AG04450 (cell line): ENCODE measurements at regions not wholly inside any gene's neighbourhood (a gene's known extent, or its start where the extent isn't known, plus 50 kb on each side); places are given as distances from the start of the nearest gene placed in this dataset.

Experiments used
- CTCF ChIA-PET: fragments of 300-600, 350-600 bp; formaldehyde crosslinking; extraction: SDS; loops from one replicate; lab custom pipeline; 2022; ENCODE audit warnings: antibody characterized with exemption, inconsistent platforms; lab: Charles Lee
- POLR2A ChIA-PET: fragments of 350-600 bp; formaldehyde crosslinking; extraction: SDS; loops from one replicate; lab custom pipeline; 2021; ENCODE audit warnings: antibody characterized with exemption, inconsistent platforms; lab: Yijun Ruan, JAX
- DNase-seq: peaks from one replicate; pipeline ENCODE4 v3.0.0-alpha.2; 2011; ENCODE audit warnings: low read depth, low spot score
- H3K27ac ChIP-seq: one replicate; pipeline ENCODE4 v1.5.1; 2012; ENCODE audit warnings: low read depth, low read length, control low read depth
- H3K27me3 ChIP-seq: one replicate; pipeline ENCODE4 v1.6.0; 2012; ENCODE audit warnings: low read length; ENCODE audit not compliant: control insufficient read depth, insufficient read depth
- H3K4me3 ChIP-seq: 2 replicates; pipeline ENCODE4 v1.5.1; 2011; ENCODE audit warnings: mild to moderate bottlenecking, low read depth, low read length, control low read depth
- H3K9me3 ChIP-seq: 2 replicates; pipeline ENCODE4 v1.5.1; 2012; ENCODE audit warnings: low read length; ENCODE audit not compliant: control insufficient read depth, insufficient read depth
- CTCF ChIP-seq: IDR thresholded peaks from 2 replicates; pipeline ENCODE4 v1.5.1; 2011; ENCODE audit warnings: low read depth, low read length, control low read depth, inconsistent platforms

DNA sequence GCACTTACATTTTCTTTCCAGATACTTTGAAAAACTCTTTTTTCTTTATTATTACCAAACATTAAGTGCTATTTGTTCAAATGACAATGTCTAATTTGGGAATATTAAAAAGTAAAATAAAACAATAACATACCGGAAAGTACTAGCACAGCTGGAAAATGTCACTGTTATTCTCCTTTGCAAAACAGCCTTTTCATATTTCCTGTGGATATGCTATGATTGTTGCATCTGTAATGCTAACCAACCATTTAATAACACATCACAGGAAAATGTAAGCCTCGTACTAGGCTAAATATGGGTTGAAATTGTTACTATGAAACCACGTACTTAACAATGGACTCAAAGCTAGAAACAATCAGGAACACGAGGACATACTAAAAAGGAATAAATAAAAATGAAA, 298.1 kb downstream of the CBLN2 start:
- Histone ChIP-seq H3K4me3 (no peak overlapping the region), H3K27ac (no peak overlapping the region), H3K9me3 (peaks cover 5% of the 10 kb centered on the region), H3K27me3 (no peaks in the 10 kb centered on the region)
- TF ChIP-seq CTCF: no peak
- ChIA-PET CTCF (no interaction called here), POLR2A (no interaction called here)
- DNase-seq: no peak

DNA sequence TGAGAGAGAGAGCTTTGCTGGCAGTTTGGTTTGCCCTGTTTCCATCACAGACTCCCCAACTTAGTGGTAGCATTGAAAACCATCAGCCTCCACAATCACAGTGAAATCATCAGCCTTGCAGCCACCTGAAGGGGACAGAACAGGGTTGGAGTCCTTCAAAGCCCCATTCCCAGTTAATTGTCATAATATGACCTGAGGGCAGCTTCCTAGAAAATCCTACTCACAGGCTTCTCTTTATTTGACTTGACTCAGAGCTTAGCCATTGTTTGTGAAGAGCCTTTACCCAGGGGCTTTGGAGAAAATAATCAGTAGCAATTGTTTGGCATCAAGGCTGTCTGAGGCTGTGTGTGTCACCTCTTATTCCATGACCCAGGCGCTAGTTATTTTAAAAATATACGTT, 308.7 kb downstream of the CBLN2 start:
- DNase-seq: no peak
- H3K27ac ChIP-seq: no peak overlapping the region
- peaks cover 4% of the 10 kb centered on the region; the same call in 1 of the 2 replicates for H3K9me3 ChIP-seq
- no peaks in the 10 kb centered on the region for H3K27me3 ChIP-seq
- TF ChIP-seq CTCF: no peak
- ChIA-PET CTCF (no interaction called here), POLR2A (no interaction called here)
- no peak overlapping the region for H3K4me3 ChIP-seq

DNA sequence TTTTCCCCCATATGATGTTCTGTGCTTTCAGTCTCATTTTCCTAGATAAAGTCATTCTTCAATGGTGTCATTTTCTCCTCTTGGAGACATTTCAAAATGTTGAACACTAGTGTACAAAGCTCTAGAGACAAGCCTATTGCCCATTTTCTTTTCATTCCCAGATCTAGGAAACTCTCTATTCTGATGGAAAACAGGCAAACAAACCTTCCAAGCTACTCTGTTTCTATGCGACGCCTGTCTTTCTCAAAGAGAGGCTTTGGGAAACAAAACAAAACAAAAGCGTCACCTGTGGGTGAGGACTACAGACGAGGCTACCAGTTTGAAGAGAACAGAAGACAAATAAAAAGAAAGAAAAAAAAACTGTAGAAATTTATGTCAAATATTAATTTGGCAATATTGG, 311.0 kb downstream of the CBLN2 start:
- DNase-seq: no peak
- Histone ChIP-seq H3K9me3 (peaks cover 8% of the 10 kb centered on the region), H3K27me3 (no peaks in the 10 kb centered on the region), H3K27ac (no peak overlapping the region), H3K4me3 (no peak overlapping the region)
- ChIA-PET CTCF (interaction anchor here (0.7 kb wide), 1 partner anchor 46 kb away, joined by 3 read pairs; no protein-coding TSS in a partner anchor), POLR2A (no interaction called here)
- TF ChIP-seq CTCF: no peak

GRCh38 chr18:72232644-72233043, 311.5 kb downstream of the CBLN2 start:
- H3K9me3 ChIP-seq: peaks cover 8% of the 10 kb centered on the region
- POLR2A ChIA-PET: no interaction called here
- no peak for TF ChIP-seq CTCF
- DNase-seq: no peak
- CTCF ChIA-PET: no interaction called here
- no peak overlapping the region for H3K27ac ChIP-seq
- no peak overlapping the region for H3K4me3 ChIP-seq
- H3K27me3 ChIP-seq: no peaks in the 10 kb centered on the region

- TF ChIP-seq CTCF: no peak
- DNase-seq: no peak
- Histone ChIP-seq H3K9me3 (peaks cover 4% of the 10 kb centered on the region; the same call in 1 of the 2 replicates), H3K27me3 (no peaks in the 10 kb centered on the region), H3K4me3 (no peak overlapping the region), H3K27ac (no peak overlapping the region)
- ChIA-PET POLR2A (no interaction called here), CTCF (no interaction called here)
Measured at GRCh38 chr18:72225958-72226357, 318.2 kb downstream of the CBLN2 start.
